ENCODE measurements at regions not wholly inside any gene's neighbourhood (a gene's known extent, or its start where the extent isn't known, plus 50 kb on each side); places are given as distances from the start of the nearest gene placed in this dataset.

- Histone ChIP-seq H3K36me3 (ENCODE audit: control insufficient read depth, insufficient read depth, low read length) (no peaks in the 10 kb centered on the region), H3K4me3 (ENCODE audit: low read length) (no peak overlapping the region), H3K4me1 (ENCODE audit: control insufficient read depth, insufficient read depth, low read length) (no peaks in the 10 kb centered on the region), H3K9me3 (ENCODE audit: control insufficient read depth, insufficient read depth, low read length) (no peaks in the 10 kb centered on the region), H3K27me3 (ENCODE audit: control insufficient read depth, insufficient read depth, low read length) (no peaks in the 10 kb centered on the region), H3K27ac (ENCODE audit: low read length) (no peak overlapping the region)
- no CpG with 5 or more reads among the region's 4 CpGs for WGBS (ENCODE audit: insufficient coverage, insufficient read length)
- no peak for DNase-seq (ENCODE audit: low read depth, low spot score)
These were observed 545.5 kb downstream of the CBLN2 start for GRCh38 chr18:71998547-71999097.

- WGBS (ENCODE audit: insufficient coverage, insufficient read length) = no CpG with 5 or more reads among the region's 1 CpG
- H3K4me3 ChIP-seq (ENCODE audit: low read length) = no peak overlapping the region
These were observed 548.2 kb downstream of the CBLN2 start for GRCh38 chr18:71995904-71996465.

GRCh38 chr18:71994273-71994672 is 549.9 kb downstream of the CBLN2 start:
- H3K36me3 ChIP-seq (ENCODE audit: control insufficient read depth, insufficient read depth, low read length) = no peaks in the 10 kb centered on the region
- no peak overlapping the region for H3K27ac ChIP-seq (ENCODE audit: low read length)
- WGBS (ENCODE audit: insufficient coverage, insufficient read length) = no CpG with 5 or more reads among the region's 1 CpG
- H3K27me3 ChIP-seq (ENCODE audit: control insufficient read depth, insufficient read depth, low read length) = no peaks in the 10 kb centered on the region
- no peaks in the 10 kb centered on the region for H3K4me1 ChIP-seq (ENCODE audit: control insufficient read depth, insufficient read depth, low read length)
- no peak for DNase-seq (ENCODE audit: low read depth, low spot score)
- no peaks in the 10 kb centered on the region for H3K9me3 ChIP-seq (ENCODE audit: control insufficient read depth, insufficient read depth, low read length)
- no peak overlapping the region for H3K4me3 ChIP-seq (ENCODE audit: low read length)

More at GRCh38 chr18:71995904-71996465, 548.2 kb downstream of the CBLN2 start:
- H3K27ac ChIP-seq (ENCODE audit: low read length) = no peak overlapping the region
- no peak for DNase-seq (ENCODE audit: low read depth, low spot score)
- H3K27me3 ChIP-seq (ENCODE audit: control insufficient read depth, insufficient read depth, low read length) = no peaks in the 10 kb centered on the region
- H3K9me3 ChIP-seq (ENCODE audit: control insufficient read depth, insufficient read depth, low read length) = no peaks in the 10 kb centered on the region
- no peaks in the 10 kb centered on the region for H3K4me1 ChIP-seq (ENCODE audit: control insufficient read depth, insufficient read depth, low read length)
- no peaks in the 10 kb centered on the region for H3K36me3 ChIP-seq (ENCODE audit: control insufficient read depth, insufficient read depth, low read length)

- Histone ChIP-seq H3K27ac (ENCODE audit: low read length) (no peak overlapping the region), H3K27me3 (ENCODE audit: control insufficient read depth, insufficient read depth, low read length) (no peaks in the 10 kb centered on the region), H3K4me3 (ENCODE audit: low read length) (no peak overlapping the region), H3K36me3 (ENCODE audit: control insufficient read depth, insufficient read depth, low read length) (no peaks in the 10 kb centered on the region), H3K4me1 (ENCODE audit: control insufficient read depth, insufficient read depth, low read length) (no peaks in the 10 kb centered on the region), H3K9me3 (ENCODE audit: control insufficient read depth, insufficient read depth, low read length) (no peaks in the 10 kb centered on the region)
- DNase-seq (ENCODE audit: low read depth, low spot score) = no peak
- WGBS (ENCODE audit: insufficient coverage, insufficient read length) = no CpG with 5 or more reads among the region's 1 CpG
These were observed 554.5 kb downstream of the CBLN2 start for GRCh38 chr18:71989616-71990015.

GRCh38 chr18:71986351-71987050 is 557.6 kb downstream of the CBLN2 start:
- no peak overlapping the region for H3K4me3 ChIP-seq (ENCODE audit: low read length)
- no peaks in the 10 kb centered on the region for H3K4me1 ChIP-seq (ENCODE audit: control insufficient read depth, insufficient read depth, low read length)
- H3K27ac ChIP-seq (ENCODE audit: low read length) = no peak overlapping the region
- no peaks in the 10 kb centered on the region for H3K36me3 ChIP-seq (ENCODE audit: control insufficient read depth, insufficient read depth, low read length)
- no peaks in the 10 kb centered on the region for H3K27me3 ChIP-seq (ENCODE audit: control insufficient read depth, insufficient read depth, low read length)
- no CpG with 5 or more reads among the region's 2 CpGs for WGBS (ENCODE audit: insufficient coverage, insufficient read length)
- DNase-seq (ENCODE audit: low read depth, low spot score) = no peak
- H3K9me3 ChIP-seq (ENCODE audit: control insufficient read depth, insufficient read depth, low read length) = no peaks in the 10 kb centered on the region

- Histone ChIP-seq H3K4me1 (ENCODE audit: control insufficient read depth, insufficient read depth, low read length) (no peaks in the 10 kb centered on the region), H3K27ac (ENCODE audit: low read length) (no peak overlapping the region), H3K4me3 (ENCODE audit: low read length) (no peak overlapping the region), H3K9me3 (ENCODE audit: control insufficient read depth, insufficient read depth, low read length) (no peaks in the 10 kb centered on the region), H3K36me3 (ENCODE audit: control insufficient read depth, insufficient read depth, low read length) (no peaks in the 10 kb centered on the region), H3K27me3 (ENCODE audit: control insufficient read depth, insufficient read depth, low read length) (no peaks in the 10 kb centered on the region)
- no peak for DNase-seq (ENCODE audit: low read depth, low spot score)
- WGBS (ENCODE audit: insufficient coverage, insufficient read length) = no CpG with 5 or more reads among the region's 2 CpGs
These were observed 567.4 kb downstream of the CBLN2 start for GRCh38 chr18:71976744-71977143.

- Histone ChIP-seq H3K36me3 (ENCODE audit: control insufficient read depth, insufficient read depth, low read length) (no peaks in the 10 kb centered on the region; the same call in 1 of the 2 replicates), H3K4me1 (ENCODE audit: control insufficient read depth, insufficient read depth, low read length) (no peaks in the 10 kb centered on the region), H3K9me3 (ENCODE audit: control insufficient read depth, insufficient read depth, low read length) (no peaks in the 10 kb centered on the region; the same call in 1 of the 2 replicates), H3K27me3 (ENCODE audit: control insufficient read depth, insufficient read depth, low read length) (no peaks in the 10 kb centered on the region), H3K4me3 (ENCODE audit: low read length) (no peak overlapping the region), H3K27ac (ENCODE audit: low read length) (no peak overlapping the region)
- DNase-seq (ENCODE audit: low read depth, low spot score) = no peak
These were observed 577.4 kb downstream of the CBLN2 start for GRCh38 chr18:71966791-71967190.

- no CpG with 5 or more reads among the region's 2 CpGs for WGBS (ENCODE audit: insufficient coverage, insufficient read length)
- Histone ChIP-seq H3K4me3 (ENCODE audit: low read length) (no peak overlapping the region), H3K27me3 (ENCODE audit: control insufficient read depth, insufficient read depth, low read length) (no peaks in the 10 kb centered on the region), H3K4me1 (ENCODE audit: control insufficient read depth, insufficient read depth, low read length) (no peaks in the 10 kb centered on the region), H3K27ac (ENCODE audit: low read length) (no peak overlapping the region), H3K9me3 (ENCODE audit: control insufficient read depth, insufficient read depth, low read length) (no peaks in the 10 kb centered on the region), H3K36me3 (ENCODE audit: control insufficient read depth, insufficient read depth, low read length) (no peaks in the 10 kb centered on the region)
- DNase-seq (ENCODE audit: low read depth, low spot score) = no peak
These were observed 585.5 kb downstream of the CBLN2 start for GRCh38 chr18:71958605-71959004.

- no peaks in the 10 kb centered on the region for H3K27me3 ChIP-seq (ENCODE audit: control insufficient read depth, insufficient read depth, low read length)
- H3K9me3 ChIP-seq (ENCODE audit: control insufficient read depth, insufficient read depth, low read length) = no peaks in the 10 kb centered on the region
- no peak overlapping the region for H3K4me3 ChIP-seq (ENCODE audit: low read length)
- DNase-seq (ENCODE audit: low read depth, low spot score) = no peak
- H3K36me3 ChIP-seq (ENCODE audit: control insufficient read depth, insufficient read depth, low read length) = no peaks in the 10 kb centered on the region
- H3K4me1 ChIP-seq (ENCODE audit: control insufficient read depth, insufficient read depth, low read length) = no peaks in the 10 kb centered on the region
- WGBS (ENCODE audit: insufficient coverage, insufficient read length) = no CpG with 5 or more reads among the region's 6 CpGs
- H3K27ac ChIP-seq (ENCODE audit: low read length) = no peak overlapping the region
These were observed 593.1 kb downstream of the CBLN2 start for GRCh38 chr18:71951001-71951400.

- Histone ChIP-seq H3K4me1 (ENCODE audit: control insufficient read depth, insufficient read depth, low read length) (no peaks in the 10 kb centered on the region), H3K4me3 (ENCODE audit: low read length) (no peak overlapping the region), H3K9me3 (ENCODE audit: control insufficient read depth, insufficient read depth, low read length) (no peaks in the 10 kb centered on the region), H3K36me3 (ENCODE audit: control insufficient read depth, insufficient read depth, low read length) (no peaks in the 10 kb centered on the region), H3K27ac (ENCODE audit: low read length) (no peak overlapping the region), H3K27me3 (ENCODE audit: control insufficient read depth, insufficient read depth, low read length) (no peaks in the 10 kb centered on the region)
- WGBS (ENCODE audit: insufficient coverage, insufficient read length) = no CpG with 5 or more reads among the region's 1 CpG
- DNase-seq (ENCODE audit: low read depth, low spot score) = no peak
These were observed 601.7 kb downstream of the CBLN2 start for GRCh38 chr18:71942433-71942832.

- H3K4me3 ChIP-seq (ENCODE audit: low read length) = no peak overlapping the region
- no peak for DNase-seq (ENCODE audit: low read depth, low spot score)
- H3K36me3 ChIP-seq (ENCODE audit: control insufficient read depth, insufficient read depth, low read length) = no peaks in the 10 kb centered on the region
- H3K27me3 ChIP-seq (ENCODE audit: control insufficient read depth, insufficient read depth, low read length) = no peaks in the 10 kb centered on the region
- no peak overlapping the region for H3K27ac ChIP-seq (ENCODE audit: low read length)
- H3K9me3 ChIP-seq (ENCODE audit: control insufficient read depth, insufficient read depth, low read length) = no peaks in the 10 kb centered on the region
- H3K4me1 ChIP-seq (ENCODE audit: control insufficient read depth, insufficient read depth, low read length) = no peaks in the 10 kb centered on the region
These were observed 604.7 kb downstream of the CBLN2 start for GRCh38 chr18:71939483-71939882.
